GM12891 (cell line): ENCODE measurements at regions not wholly inside any gene's neighbourhood (a gene's known extent, or its start where the extent isn't known, plus 50 kb on each side); places are given as distances from the start of the nearest gene placed in this dataset.

ENCODE experiments used
- POLR2A ChIP-seq: IDR thresholded peaks from 2 replicates; pipeline ENCODE4 v1.6.1; 2011; ENCODE audit warnings: low read depth, low read length, control low read depth
- POLR2AphosphoS5 ChIP-seq: IDR thresholded peaks from 2 replicates; pipeline ENCODE4 v1.6.1; 2011; ENCODE audit warnings: low read depth, low read length, control low read depth
- SPI1 ChIP-seq: IDR thresholded peaks from 2 replicates; pipeline ENCODE4 v1.6.1; 2011; ENCODE audit warnings: low read depth, low read length, control low read depth
- TAF1 ChIP-seq: IDR thresholded peaks from 2 replicates; pipeline ENCODE4 v1.6.1; 2011; ENCODE audit warnings: low read depth, low read length, control low read depth

DNA sequence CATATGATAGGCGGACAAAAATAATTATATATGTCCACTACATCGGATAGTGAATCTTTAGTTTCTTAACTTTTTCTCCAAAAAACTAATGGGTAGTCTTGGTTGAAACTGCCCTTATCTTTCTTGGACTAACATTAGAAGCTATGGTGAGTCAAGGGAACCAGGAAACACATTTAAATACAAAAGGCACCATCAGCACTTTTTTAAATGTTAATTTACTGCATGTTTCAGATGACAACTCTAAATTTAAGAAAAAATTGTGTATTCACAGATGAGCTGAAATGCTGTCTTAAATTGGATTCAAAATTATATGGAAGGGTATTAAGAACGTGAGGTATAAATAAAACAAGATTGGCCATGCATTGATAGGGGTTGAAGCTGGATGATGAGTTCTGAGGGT, 75.6 kb upstream of the CERS6 start:
- TF ChIP-seq POLR2AphosphoS5 (no peak), SPI1 (no peak), POLR2A (no peak), TAF1 (no peak)
